Endothelial cell of umbilical vein (primary cell): ENCODE measurements at regions not wholly inside any gene's neighbourhood (a gene's known extent, or its start where the extent isn't known, plus 50 kb on each side); places are given as distances from the start of the nearest gene placed in this dataset.

Source experiments
- BruUV-seq: library from RNA; stranded (reverse); fragments of 400-500 nt; replicated peaks from 2 replicates; lab custom pipeline; 2021; lab: Mats Ljungman, UMichigan
- CTCF ChIA-PET: fragments of 300-600, 350-600 bp; sonication (Branson Sonifier 250); formaldehyde crosslinking; loops from one replicate; lab custom pipeline; 2021; ENCODE audit warnings: antibody characterized with exemption, inconsistent platforms; lab: Charles Lee
- POLR2A ChIA-PET: fragments of 300-600, 350-600 bp; sonication (Branson Sonifier 250); formaldehyde crosslinking; loops from one replicate; lab custom pipeline; 2021; ENCODE audit warnings: antibody characterized with exemption, inconsistent platforms; lab: Charles Lee
- DNase-seq: peaks from one replicate; pipeline ENCODE4 v3.0.0-alpha.2; 2011; ENCODE audit warnings: low read depth, low spot score
- FAIRE-seq: peaks from 2 replicates; lab custom pipeline; 2011; peaks lifted over from hg19 to GRCh38; lab: Jason Lieb, UNC
- H2AFZ ChIP-seq: 2 replicates; pipeline ENCODE4 v1.6.0; 2012; ENCODE audit warnings: low read depth, low read length, control low read depth, inconsistent platforms
- H3K27ac ChIP-seq: 2 replicates; pipeline ENCODE4 v1.5.1; 2011; ENCODE audit warnings: low read depth, mild to moderate bottlenecking, control low read depth, low read length, moderate library complexity; ENCODE audit not compliant: insufficient read depth
- H3K27me3 ChIP-seq, 2 experiments: 2 replicates each; pipeline versions ENCODE4 v1.6.0 to v1.6.1; 2011; ENCODE audit warnings: low read length in 2 of 2, mixed read lengths in 1 of 2; ENCODE audit not compliant: control insufficient read depth in 2 of 2, insufficient read depth in 2 of 2
- H3K36me3 ChIP-seq, 2 experiments: 2 replicates in 1 of 2; 3 replicates in 1 of 2; pipeline ENCODE4 v1.5.1; 2011; ENCODE audit warnings: low read length in 2 of 2, mild to moderate bottlenecking in 1 of 2, moderate library complexity in 1 of 2; ENCODE audit not compliant: control insufficient read depth in 2 of 2, insufficient read depth in 2 of 2; ENCODE audit errors: extremely low read depth in 1 of 2
- H3K4me1 ChIP-seq: 3 replicates; pipeline ENCODE4 v1.5.1; 2011; ENCODE audit warnings: mild to moderate bottlenecking, low read length; ENCODE audit not compliant: control insufficient read depth, insufficient read depth; ENCODE audit errors: extremely low read depth
- H3K4me2 ChIP-seq: 2 replicates; pipeline ENCODE4 v1.6.1; 2011; ENCODE audit warnings: low read length, control low read depth, mixed read lengths; ENCODE audit not compliant: insufficient read depth
- H3K4me3 ChIP-seq, 3 experiments: fragments of 200-600 bp in 1 of 3; sonication (generic), shearing (Covaris generic) in 1 of 3; replicated peaks in 1 of 3; 2 replicates each; pipeline ENCODE4 v1.5.1; 2011 to 2016; ENCODE audit warnings: control low read depth in 3 of 3, low read length in 3 of 3, mild to moderate bottlenecking in 2 of 3, inconsistent platforms in 1 of 3, low read depth in 1 of 3, moderate library complexity in 1 of 3; ENCODE audit not compliant: insufficient read depth in 1 of 3
- H3K79me2 ChIP-seq: 2 replicates; pipeline ENCODE4 v1.6.0; 2012; ENCODE audit warnings: low read length, inconsistent platforms; ENCODE audit not compliant: control insufficient read depth, insufficient read depth
- H3K9ac ChIP-seq: replicated peaks from 2 replicates; pipeline ENCODE3; 2011; ENCODE audit warnings: low read length, control low read depth; ENCODE audit not compliant: insufficient read depth; ENCODE audit errors: extremely low read depth
- H3K9me1 ChIP-seq: replicated peaks from 3 replicates; pipeline ENCODE4 v1.6.0; 2011; ENCODE audit warnings: mild to moderate bottlenecking, low read length; ENCODE audit not compliant: control insufficient read depth, insufficient read depth; ENCODE audit errors: extremely low read depth
- H3K9me3 ChIP-seq: replicated peaks from 2 replicates; pipeline ENCODE4 v1.5.1; 2012; ENCODE audit warnings: low read length, inconsistent platforms; ENCODE audit not compliant: control insufficient read depth, insufficient read depth
- H4K20me1 ChIP-seq: replicated peaks from 2 replicates; pipeline ENCODE3; 2011; ENCODE audit warnings: mild to moderate bottlenecking, low read length; ENCODE audit not compliant: control insufficient read depth, insufficient read depth; ENCODE audit errors: extremely low read depth
- EZH2 ChIP-seq: IDR thresholded peaks from 2 replicates; pipeline ENCODE4 v1.6.1; 2012; ENCODE audit warnings: borderline replicate concordance, low read depth, mild to moderate bottlenecking, moderate library complexity, low read length, inconsistent platforms; ENCODE audit not compliant: severe bottlenecking
- GATA2 ChIP-seq: IDR thresholded peaks from 2 replicates; pipeline ENCODE4 v1.7.0; 2011; ENCODE audit warnings: low read depth, mild to moderate bottlenecking, moderate library complexity, mixed read lengths, low read length; ENCODE audit not compliant: insufficient read length, insufficient read depth
- MYC ChIP-seq: IDR thresholded peaks from one replicate; pipeline ENCODE4 v1.6.1; 2011; ENCODE audit warnings: mild to moderate bottlenecking, low read depth, low read length
- dilution Hi-C: fragments of 300-500 bp; cut with MboI; formaldehyde crosslinking; loops from one replicate; pipeline ENCODE4 v1.15.0; 2019; ENCODE audit warnings: low sequenced_read_pairs; ENCODE audit not compliant: extremely low pct_ligation_motif_present
- intact Hi-C: fragments of 100-400 bp; cut with micrococcal nuclease; formaldehyde crosslinking; loops from one replicate; pipeline ENCODE4 v1.10.0; 2022
- TF ChIP-seq, protein P1 (sequence below), 2 donors: IDR thresholded peaks; 1 replicate in 1 of 2; 2 replicates in 1 of 2; pipeline ENCODE4 v1.5.1; 2011; ENCODE audit warnings: low read length in 2 of 2, mild to moderate bottlenecking in 2 of 2, moderate library complexity in 2 of 2, control low read depth in 1 of 2, inconsistent platforms in 1 of 2, low read depth in 1 of 2; ENCODE audit not compliant: insufficient read depth in 1 of 2; ENCODE audit errors: extremely low read depth in 1 of 2

GRCh38 chr16:52630711-52631110 lies 83.8 kb upstream of the TOX3 start:
- BruUV-seq = no TSS peak
- CTCF ChIA-PET = no interaction called here
- no peak overlapping the region for H3K4me2 ChIP-seq
- H3K79me2 ChIP-seq = no peaks in the 10 kb centered on the region
- DNase-seq (no peak), FAIRE-seq (no peak)
- H4K20me1 ChIP-seq = no peaks in the 10 kb centered on the region
- TF ChIP-seq, protein P1, sequence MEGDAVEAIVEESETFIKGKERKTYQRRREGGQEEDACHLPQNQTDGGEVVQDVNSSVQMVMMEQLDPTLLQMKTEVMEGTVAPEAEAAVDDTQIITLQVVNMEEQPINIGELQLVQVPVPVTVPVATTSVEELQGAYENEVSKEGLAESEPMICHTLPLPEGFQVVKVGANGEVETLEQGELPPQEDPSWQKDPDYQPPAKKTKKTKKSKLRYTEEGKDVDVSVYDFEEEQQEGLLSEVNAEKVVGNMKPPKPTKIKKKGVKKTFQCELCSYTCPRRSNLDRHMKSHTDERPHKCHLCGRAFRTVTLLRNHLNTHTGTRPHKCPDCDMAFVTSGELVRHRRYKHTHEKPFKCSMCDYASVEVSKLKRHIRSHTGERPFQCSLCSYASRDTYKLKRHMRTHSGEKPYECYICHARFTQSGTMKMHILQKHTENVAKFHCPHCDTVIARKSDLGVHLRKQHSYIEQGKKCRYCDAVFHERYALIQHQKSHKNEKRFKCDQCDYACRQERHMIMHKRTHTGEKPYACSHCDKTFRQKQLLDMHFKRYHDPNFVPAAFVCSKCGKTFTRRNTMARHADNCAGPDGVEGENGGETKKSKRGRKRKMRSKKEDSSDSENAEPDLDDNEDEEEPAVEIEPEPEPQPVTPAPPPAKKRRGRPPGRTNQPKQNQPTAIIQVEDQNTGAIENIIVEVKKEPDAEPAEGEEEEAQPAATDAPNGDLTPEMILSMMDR (IDR thresholded peaks at IDR 0.05; ENCODE audit: extremely low read depth in 1 of 2, insufficient read depth in 1 of 2, low read depth in 1 of 2, low read length in 2 of 2) = no peak
- intact Hi-C loops (no loop called here), dilution Hi-C loops (no loop called here)
- H3K9ac ChIP-seq = no peak overlapping the region
- H2AFZ ChIP-seq = no peak overlapping the region
- no peak overlapping the region for H3K27ac ChIP-seq
- peaks cover 2% of the 10 kb centered on the region for H3K9me3 ChIP-seq
- H3K36me3 ChIP-seq = no peaks in the 10 kb centered on the region
- H3K4me3 ChIP-seq = no peak overlapping the region
- H3K4me1 ChIP-seq = no peaks in the 10 kb centered on the region
- H3K9me1 ChIP-seq = no peaks in the 10 kb centered on the region
- POLR2A ChIA-PET = no interaction called here
- H3K27me3 ChIP-seq = no peaks in the 10 kb centered on the region

- intact Hi-C loops (no loop called here), dilution Hi-C loops (no loop called here)
- H2AFZ ChIP-seq = no peak overlapping the region
- H3K79me2 ChIP-seq = no peaks in the 10 kb centered on the region
- DNase-seq = no peak
- H3K36me3 ChIP-seq = no peaks in the 10 kb centered on the region
- ChIA-PET CTCF (no interaction called here), POLR2A (no interaction called here)
- H3K4me2 ChIP-seq = no peak overlapping the region
- peaks cover 2% of the 10 kb centered on the region for H3K9me3 ChIP-seq
- no peaks in the 10 kb centered on the region for H3K9me1 ChIP-seq
- no TSS peak for BruUV-seq
- H3K27me3 ChIP-seq = no peaks in the 10 kb centered on the region
- no peak overlapping the region for H3K9ac ChIP-seq
- H3K4me1 ChIP-seq = no peaks in the 10 kb centered on the region
- H3K27ac ChIP-seq = no peak overlapping the region
- no peak for FAIRE-seq
- H3K4me3 ChIP-seq = no peak overlapping the region
- TF ChIP-seq, protein P1 (IDR thresholded peaks at IDR 0.05; ENCODE audit: extremely low read depth in 1 of 2, insufficient read depth in 1 of 2, low read depth in 1 of 2, low read length in 2 of 2) = no peak
- no peak for TF ChIP-seq GATA2
- TF ChIP-seq MYC = no peak
- TF ChIP-seq EZH2 = no peak
- no peaks in the 10 kb centered on the region for H4K20me1 ChIP-seq
Measured at GRCh38 chr16:52629296-52629695, 82.4 kb upstream of the TOX3 start.
